Upper lobe of right lung (tissue), 1 donor: ENCODE measurements at regions not wholly inside any gene's neighbourhood (a gene's known extent, or its start where the extent isn't known, plus 50 kb on each side); places are given as distances from the start of the nearest gene placed in this dataset.
"Not testable (repeated sequence)": the region's sequence is repeated elsewhere in the genome, so short reads cannot be mapped to it uniquely, and the experiment has no call there.

Experiments
- ATAC-seq: fragments of 200-7000 bp; cut with Tn5 transposase; one replicate; pipeline ENCODE4 v1.9.1; 2020; ENCODE audit warnings: mild to moderate bottlenecking, moderate library complexity
- DNase-seq: peaks from one replicate; pipeline ENCODE4 v3.0.0-alpha.2; 2020
- H3K27ac ChIP-seq: fragments of 200-600 bp; one replicate; pipeline ENCODE4 v1.8.0; 2022
- H3K27me3 ChIP-seq: fragments of 200-600 bp; one replicate; pipeline ENCODE4 v1.8.0; 2022; ENCODE audit warnings: mild to moderate bottlenecking
- H3K36me3 ChIP-seq: fragments of 200-600 bp; one replicate; pipeline ENCODE4 v1.8.0; 2022
- H3K4me1 ChIP-seq: fragments of 200-600 bp; one replicate; pipeline ENCODE4 v1.8.0; 2022
- H3K4me3 ChIP-seq: fragments of 200-600 bp; one replicate; pipeline ENCODE4 v1.8.0; 2022; ENCODE audit warnings: mild to moderate bottlenecking
- H3K9me3 ChIP-seq: fragments of 200-600 bp; one replicate; pipeline ENCODE4 v1.8.0; 2022
- intact Hi-C: fragments of 100-400 bp; cut with DNase I; formaldehyde crosslinking; loops from one replicate; pipeline ENCODE4 v1.11.0; 2022
- TF ChIP-seq, protein P1 (sequence below): fragments of 200-600 bp; IDR thresholded peaks from one replicate; pipeline ENCODE4 v1.8.0; 2022; ENCODE audit warnings: antibody characterized with exemption
- donor health status: DM: no; HTN: yes; CAD: no; lungs with severe emphysema.

DNA sequence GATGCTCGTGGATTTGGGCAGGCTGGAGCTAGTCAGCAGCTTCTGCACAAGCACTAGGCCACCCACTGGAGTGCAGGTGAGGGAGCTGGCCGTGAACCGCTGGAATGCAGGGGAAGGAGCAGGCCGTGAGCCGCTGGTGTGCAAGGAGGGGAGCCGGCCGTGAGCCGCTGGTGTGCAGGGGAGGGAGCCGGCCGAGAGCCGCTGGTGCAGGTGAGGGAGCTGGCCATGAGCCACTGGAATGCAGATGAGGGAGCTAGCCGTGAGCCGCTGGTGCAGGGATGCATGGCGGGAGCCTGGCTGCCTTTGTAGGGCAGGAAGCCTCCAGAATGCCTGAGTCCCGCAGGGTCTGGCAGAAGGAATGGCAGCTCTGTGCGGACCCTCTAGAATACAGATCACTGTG, 4220.0 kb upstream of the OR11H1 start:
- intact Hi-C loops: no loop called here
- Histone ChIP-seq H3K4me1 (no peaks in the 10 kb centered on the region), H3K27ac (no peak overlapping the region), H3K36me3 (no peaks in the 10 kb centered on the region), H3K27me3 (no peaks in the 10 kb centered on the region), H3K9me3 (peaks cover 8% of the 10 kb centered on the region), H3K4me3 (no peak overlapping the region)
- TF ChIP-seq, protein P1, sequence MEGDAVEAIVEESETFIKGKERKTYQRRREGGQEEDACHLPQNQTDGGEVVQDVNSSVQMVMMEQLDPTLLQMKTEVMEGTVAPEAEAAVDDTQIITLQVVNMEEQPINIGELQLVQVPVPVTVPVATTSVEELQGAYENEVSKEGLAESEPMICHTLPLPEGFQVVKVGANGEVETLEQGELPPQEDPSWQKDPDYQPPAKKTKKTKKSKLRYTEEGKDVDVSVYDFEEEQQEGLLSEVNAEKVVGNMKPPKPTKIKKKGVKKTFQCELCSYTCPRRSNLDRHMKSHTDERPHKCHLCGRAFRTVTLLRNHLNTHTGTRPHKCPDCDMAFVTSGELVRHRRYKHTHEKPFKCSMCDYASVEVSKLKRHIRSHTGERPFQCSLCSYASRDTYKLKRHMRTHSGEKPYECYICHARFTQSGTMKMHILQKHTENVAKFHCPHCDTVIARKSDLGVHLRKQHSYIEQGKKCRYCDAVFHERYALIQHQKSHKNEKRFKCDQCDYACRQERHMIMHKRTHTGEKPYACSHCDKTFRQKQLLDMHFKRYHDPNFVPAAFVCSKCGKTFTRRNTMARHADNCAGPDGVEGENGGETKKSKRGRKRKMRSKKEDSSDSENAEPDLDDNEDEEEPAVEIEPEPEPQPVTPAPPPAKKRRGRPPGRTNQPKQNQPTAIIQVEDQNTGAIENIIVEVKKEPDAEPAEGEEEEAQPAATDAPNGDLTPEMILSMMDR: no peak
- no peak for ATAC-seq
- no peak for DNase-seq

DNA sequence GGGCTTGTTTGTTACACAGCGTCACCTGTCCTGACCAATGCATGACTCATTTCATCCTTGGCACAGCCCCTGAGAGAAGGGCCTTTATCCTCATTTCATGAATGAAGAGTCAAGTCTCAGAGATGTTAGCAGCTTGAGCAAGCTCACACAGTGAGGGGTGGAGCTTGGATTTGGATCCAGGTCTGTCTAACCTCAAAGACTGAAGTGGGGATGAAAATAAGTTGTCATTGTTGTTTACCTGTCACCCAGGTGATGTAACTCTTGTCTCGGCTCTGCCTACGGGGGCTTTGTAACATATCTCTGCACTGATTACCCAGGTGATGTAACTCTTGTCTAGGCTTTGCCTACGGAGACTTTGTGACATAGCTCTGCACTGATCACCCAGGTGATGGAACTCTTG, 4218.2 kb upstream of the OR11H1 start:
- H3K27me3 ChIP-seq, ATAC-seq, H3K4me1 ChIP-seq, H3K4me3 ChIP-seq, intact Hi-C loops, DNase-seq, H3K27ac ChIP-seq, H3K36me3 ChIP-seq: not testable (repeated sequence)
- H3K9me3 ChIP-seq: peaks cover 12% of the 10 kb centered on the region

DNA sequence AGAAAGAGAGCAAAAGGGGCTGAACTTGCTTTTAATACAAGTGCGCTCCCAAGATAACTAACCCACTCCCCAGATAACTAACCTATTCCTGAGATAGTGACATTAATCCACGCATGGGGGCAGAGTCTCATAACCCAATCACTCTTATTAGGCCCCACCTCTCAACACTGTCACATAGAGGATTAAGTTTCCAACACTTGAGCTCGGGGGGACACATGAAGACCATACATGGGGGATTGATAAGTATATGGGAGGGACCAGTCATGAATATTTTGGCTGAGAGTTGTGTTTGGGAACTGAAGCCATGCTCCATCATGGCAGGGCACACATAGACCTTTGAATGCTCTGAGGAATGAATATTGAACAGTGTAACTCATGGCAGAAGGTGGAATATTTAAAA, 4217.3 kb upstream of the OR11H1 start:
- H3K4me3 ChIP-seq, H3K27ac ChIP-seq, intact Hi-C loops, H3K27me3 ChIP-seq, ATAC-seq, DNase-seq, H3K36me3 ChIP-seq, H3K4me1 ChIP-seq: not testable (repeated sequence)
- H3K9me3 ChIP-seq: peaks cover 12% of the 10 kb centered on the region

DNA sequence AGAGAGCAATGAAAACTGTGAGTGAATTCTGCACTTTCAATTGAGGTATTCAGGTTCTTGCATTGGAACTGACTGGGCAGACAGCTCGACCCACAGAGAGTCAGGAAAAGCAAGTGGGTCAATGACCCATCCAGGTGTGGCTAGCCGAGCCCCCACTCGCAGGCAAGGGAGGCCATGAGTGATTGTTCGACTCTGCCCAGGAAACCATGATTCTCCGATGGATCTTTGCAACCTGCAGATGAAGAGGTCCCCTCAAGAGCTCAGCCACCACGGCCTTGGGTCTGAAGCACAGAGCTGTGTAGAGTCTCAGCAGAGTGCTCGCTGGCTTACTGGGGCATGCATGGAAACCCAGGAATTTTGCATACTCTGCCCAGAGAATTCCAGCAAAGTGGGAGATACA, 4215.4 kb upstream of the OR11H1 start:
- H3K27ac ChIP-seq, intact Hi-C loops, H3K9me3 ChIP-seq, DNase-seq, H3K27me3 ChIP-seq, ATAC-seq, H3K4me1 ChIP-seq, H3K36me3 ChIP-seq, H3K4me3 ChIP-seq: not testable (repeated sequence)

DNA sequence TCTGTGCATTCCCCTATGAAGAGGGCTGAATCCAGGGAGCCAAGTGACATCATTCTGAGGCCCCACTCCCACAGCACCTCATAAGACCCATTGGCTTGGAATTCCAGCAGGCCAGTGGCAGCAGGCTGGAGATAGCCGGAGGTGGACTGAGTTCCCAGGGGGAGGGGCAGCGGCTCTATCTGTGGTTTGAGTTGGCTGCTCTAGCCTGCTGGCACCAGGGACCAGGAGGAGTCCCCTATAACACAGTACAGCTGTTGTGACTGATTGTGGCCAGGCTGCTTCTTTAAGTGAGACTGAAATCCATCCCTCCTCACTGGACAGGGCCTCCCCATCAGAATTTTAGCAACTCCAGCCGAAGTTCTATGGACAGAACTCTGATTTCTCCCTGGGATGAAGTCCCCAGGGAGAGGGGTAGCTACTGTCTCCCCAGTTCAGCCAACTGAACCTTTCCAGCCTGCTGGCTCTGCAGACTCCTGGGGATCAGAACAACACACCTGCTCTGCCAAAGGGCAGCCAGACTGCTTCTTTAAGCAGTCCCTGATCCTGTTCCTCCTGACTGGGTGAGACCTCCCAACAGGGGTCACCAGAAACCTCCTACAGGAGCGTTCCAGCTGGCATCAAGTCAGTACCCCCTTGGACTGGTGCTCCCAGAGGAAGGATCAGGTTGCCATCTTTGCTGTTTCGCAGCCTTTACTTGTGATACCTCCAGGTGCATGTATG, 4214.8 kb upstream of the OR11H1 start:
- H3K27ac ChIP-seq, H3K36me3 ChIP-seq, ATAC-seq, DNase-seq, H3K9me3 ChIP-seq, H3K4me3 ChIP-seq, H3K4me1 ChIP-seq, intact Hi-C loops, H3K27me3 ChIP-seq: not testable (repeated sequence)

DNA sequence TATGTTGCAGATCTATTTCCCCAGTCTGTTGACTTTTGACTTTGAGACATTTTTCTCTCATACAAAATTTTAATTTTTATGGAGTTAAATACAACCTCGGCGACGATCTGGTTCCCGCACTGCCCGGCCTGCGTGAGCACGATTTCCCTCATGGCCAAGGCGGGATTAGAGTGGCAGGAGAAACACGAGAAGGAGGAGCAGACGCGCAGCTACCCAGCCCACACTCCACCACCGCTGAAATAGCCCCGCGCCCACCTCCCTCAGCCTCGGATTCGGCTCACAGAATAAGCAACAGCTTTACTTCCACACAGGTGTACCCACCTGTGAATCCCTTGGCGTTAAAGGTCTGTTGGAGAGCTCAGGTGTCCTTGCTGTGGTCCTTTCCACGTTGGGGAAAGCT, 4209.4 kb upstream of the OR11H1 start:
- H3K9me3 ChIP-seq, ATAC-seq, intact Hi-C loops: not testable (repeated sequence)

DNA sequence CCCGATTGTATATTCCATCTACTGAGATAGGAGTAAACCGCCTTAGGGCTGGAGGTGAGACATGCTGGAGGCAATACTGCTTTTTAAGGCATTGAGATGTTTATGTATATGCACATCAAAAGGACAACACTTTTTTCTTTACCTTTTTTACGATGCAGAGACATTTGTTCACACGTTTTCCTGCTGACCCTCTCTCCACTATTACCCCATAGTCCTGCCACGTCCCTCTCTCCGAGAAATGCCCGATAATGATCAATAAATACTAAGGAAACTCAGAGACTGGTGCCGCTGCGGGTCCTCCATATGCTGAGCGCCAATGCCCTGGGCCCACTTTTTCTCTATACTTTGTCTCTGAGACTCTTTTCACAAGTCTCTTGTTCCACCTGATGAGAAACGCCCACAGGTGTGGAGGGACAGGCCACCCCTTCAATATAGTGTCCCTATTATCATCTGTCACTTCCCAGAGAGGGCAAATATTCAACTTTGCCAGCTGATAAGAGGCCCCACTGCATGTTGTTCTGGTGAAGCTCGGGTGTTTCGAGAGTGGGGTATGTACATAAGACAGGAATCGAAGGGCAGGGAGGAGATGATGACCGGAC, 4203.5 kb upstream of the OR11H1 start:
- H3K4me1 ChIP-seq, ATAC-seq, intact Hi-C loops, H3K27me3 ChIP-seq, DNase-seq, H3K4me3 ChIP-seq, H3K27ac ChIP-seq, H3K36me3 ChIP-seq: not testable (repeated sequence)
- H3K9me3 ChIP-seq: peaks cover 12% of the 10 kb centered on the region

More for the DNA sequence above, 4209.4 kb upstream of the OR11H1 start:
- not testable (repeated sequence) for DNase-seq, H3K27me3 ChIP-seq, H3K36me3 ChIP-seq, H3K4me3 ChIP-seq, H3K4me1 ChIP-seq, H3K27ac ChIP-seq

DNA sequence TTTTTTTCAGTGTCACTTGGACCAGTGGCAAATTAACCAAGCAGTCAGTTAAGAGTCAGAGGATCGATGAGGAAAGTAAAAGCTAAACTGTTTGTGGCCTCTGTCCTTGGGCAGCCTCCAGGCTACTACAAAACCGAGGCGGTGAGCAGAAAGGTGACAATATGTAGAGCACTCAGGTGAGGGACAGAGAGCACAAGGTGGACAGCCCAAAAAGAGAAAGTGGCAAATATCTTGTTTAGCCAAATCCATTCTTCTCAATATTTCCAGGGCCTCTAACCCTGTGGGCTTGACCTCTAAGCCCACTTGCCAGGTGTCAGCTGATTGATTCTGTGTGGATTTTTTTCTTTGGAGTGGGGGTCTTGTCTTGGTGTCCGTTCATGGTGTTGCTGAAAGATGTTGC, 4202.2 kb upstream of the OR11H1 start:
- peaks cover 17% of the 10 kb centered on the region for H3K9me3 ChIP-seq
- H3K27me3 ChIP-seq: no peaks in the 10 kb centered on the region
- H3K27ac ChIP-seq: no peak overlapping the region
- no peaks in the 10 kb centered on the region for H3K4me1 ChIP-seq
- no peaks in the 10 kb centered on the region for H3K36me3 ChIP-seq
- intact Hi-C loops: no loop called here
- no peak for DNase-seq
- TF ChIP-seq, protein P1: no peak
- no peak for ATAC-seq
- no peak overlapping the region for H3K4me3 ChIP-seq

DNA sequence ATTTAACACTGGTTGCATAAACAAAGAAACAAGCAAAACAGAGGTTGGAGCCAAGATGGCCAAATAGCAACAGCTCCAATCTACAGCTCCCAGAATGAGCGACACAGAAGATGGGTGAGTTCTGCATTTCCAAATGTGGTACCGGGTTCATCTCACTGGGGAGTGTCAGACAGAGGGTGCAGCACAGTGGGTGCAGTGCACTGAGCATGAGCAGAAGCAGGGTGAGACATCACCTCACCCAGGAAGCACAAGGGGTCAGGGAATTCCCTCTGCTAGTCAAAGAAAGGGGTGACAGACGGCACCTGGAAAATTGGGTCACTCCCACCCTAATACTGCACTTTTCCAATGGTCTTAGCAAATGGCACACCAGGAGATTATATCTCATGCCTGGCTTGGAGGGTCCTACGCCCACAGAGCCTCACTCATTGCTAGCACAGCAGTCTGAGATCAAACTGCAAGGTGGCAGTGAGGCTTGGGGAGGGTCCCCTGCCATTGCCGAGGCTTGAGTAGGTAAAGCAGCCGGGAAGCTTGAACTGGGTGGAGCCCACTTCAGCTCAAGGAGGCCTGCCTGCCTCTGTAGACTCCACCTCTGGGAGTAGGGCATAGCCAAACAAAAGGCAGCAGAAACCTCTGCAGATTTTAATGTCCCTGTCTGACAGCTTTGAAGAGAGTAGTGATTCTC, 4186.5 kb upstream of the OR11H1 start:
- ATAC-seq, H3K4me3 ChIP-seq, H3K4me1 ChIP-seq, intact Hi-C loops, H3K36me3 ChIP-seq, DNase-seq, H3K27ac ChIP-seq, H3K27me3 ChIP-seq: not testable (repeated sequence)
- peaks cover 18% of the 10 kb centered on the region for H3K9me3 ChIP-seq

DNA sequence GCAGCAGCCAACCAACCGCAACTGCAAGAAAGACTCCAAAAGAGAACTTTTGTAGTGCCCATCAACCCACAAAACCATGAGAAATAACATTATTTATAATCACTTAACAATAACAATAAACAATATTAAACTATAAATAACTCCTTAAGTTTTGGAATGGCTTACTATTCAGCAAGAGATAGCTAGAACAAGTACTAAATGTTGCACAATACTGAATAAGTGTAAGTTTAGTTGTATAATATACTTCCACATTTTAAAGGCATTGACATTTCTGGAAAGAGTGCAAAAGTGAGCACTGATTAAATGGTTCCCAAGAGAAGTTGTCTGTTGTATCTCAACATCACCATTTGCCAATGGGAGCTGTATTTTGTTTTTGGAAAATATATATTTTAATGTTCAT, 4176.8 kb upstream of the OR11H1 start:
- H3K4me3 ChIP-seq, ATAC-seq, H3K27ac ChIP-seq, intact Hi-C loops, H3K36me3 ChIP-seq, H3K27me3 ChIP-seq, H3K9me3 ChIP-seq, DNase-seq, H3K4me1 ChIP-seq: not testable (repeated sequence)

DNA sequence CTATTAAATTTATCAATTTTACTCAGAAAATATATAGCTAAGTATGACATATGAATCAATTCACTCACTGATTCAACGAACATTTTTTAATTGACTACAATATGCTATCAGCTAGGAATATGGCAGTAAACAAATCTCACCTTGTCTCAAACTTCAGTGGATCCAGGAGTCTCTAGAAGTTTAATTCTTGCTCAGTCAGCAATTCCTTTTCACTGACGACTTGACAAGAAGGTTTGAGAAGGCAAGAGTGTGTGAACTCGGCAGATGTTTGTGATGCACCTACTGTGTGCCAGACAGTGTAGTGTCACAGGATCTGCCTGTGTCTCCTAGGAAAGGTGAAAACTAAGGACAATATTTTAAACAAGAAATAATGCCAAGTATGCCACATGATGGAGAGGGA, 4175.7 kb upstream of the OR11H1 start:
- ATAC-seq, intact Hi-C loops, H3K27me3 ChIP-seq, H3K27ac ChIP-seq, H3K9me3 ChIP-seq, DNase-seq, H3K36me3 ChIP-seq, H3K4me3 ChIP-seq, H3K4me1 ChIP-seq: not testable (repeated sequence)
